Retina (tissue), 1 donor: ENCODE measurements at regions not wholly inside any gene's neighbourhood (a gene's known extent, or its start where the extent isn't known, plus 50 kb on each side); places are given as distances from the start of the nearest gene placed in this dataset.

Experiments used
- DNase-seq: peaks from one replicate; pipeline ENCODE4 v3.0.0-alpha.2; 2016

DNA sequence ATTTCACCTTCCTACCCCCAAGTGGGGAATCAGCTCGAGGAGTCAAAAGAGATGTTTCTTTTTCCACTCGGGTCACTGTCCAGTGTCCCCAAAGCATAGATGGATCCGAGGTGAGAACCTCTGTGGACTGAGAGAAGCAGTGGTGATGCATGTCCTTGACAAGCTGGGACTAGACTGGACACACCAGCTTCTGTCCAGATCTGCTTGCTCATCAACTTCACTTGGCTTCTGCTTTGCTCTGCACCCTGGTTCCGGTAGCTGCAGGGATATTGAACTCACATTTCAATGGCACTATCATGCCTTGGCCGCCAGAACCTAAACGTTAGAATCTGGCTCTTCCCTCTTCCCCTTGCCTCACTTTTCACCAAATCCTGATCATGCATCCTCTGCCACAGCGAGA lies 50.3 kb upstream of the CXCL12 start:
- no peak for DNase-seq

DNA sequence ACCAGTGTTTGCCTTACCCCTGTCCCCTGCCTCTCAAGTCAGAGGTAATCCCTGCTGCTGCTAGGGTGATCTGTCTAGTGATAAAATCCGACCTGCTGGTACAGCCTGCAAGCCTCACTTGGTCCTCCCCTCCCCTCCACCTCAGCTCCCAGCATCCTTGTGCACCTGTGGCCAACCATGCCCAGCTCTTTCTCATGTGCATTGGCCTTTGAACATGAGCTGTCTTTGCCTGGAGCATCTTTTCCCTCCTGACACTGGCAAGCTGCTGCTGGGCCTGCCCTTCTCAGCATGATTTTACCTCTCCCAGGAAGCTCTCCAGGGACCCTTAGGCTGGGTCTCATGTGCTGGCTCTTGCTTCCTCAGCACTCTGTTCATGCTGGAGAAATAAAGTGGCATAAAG lies 51.3 kb upstream of the CXCL12 start:
- DNase-seq: no peak

- DNase-seq: no peak
Observed at GRCh38 chr10:44437840-44438511, 53.1 kb upstream of the CXCL12 start.

DNA sequence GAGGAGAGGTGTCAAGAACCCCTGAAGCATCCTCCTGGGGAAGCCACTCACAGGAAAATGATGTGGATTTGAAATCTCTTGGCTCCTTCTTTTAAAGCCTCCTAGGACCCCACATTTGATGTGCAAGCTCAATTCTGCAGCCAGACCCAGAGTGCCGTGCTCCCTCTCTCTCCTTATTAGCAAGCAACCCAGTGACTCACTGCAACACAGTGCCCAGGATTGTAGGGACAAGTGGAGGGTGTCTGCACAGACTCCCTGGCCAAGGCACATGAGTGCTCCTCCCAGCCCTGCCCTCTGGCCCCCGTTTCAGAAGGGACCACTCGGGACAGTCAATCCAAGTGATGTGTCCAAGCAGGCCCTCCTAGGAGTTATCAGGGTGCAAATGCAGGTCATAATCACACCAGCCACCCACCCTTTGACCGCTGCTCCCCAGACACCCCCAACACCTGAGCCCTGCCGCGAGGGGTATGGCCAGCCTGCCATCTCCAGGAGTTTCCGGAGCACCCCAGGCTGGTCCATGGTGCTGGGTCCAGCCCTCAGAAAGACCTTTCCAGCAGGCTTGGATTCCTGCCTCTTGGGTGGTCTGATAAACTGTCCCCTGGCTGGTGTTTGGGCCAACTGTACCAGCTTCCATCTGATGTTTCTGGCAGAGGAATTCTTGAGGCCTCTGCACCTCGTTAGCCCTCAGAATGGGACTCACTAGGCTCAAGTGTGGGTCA lies 54.5 kb upstream of the CXCL12 start:
- DNase-seq: no peak

DNA sequence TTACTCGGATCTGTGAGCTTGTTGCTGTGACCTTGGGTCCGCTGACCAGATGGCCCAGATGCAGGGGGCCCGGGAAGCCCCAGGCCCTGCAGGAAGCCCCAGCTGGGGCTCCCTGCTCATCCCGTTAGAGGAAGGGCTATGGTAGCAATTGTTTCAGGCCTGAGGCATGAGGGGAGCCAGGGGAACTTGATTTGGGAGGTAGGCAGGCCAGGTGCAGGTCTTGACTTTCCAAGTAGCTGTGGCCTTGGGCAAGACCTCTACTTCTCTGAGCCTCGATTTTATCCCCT lies 55.0 kb upstream of the CXCL12 start:
- no peak for DNase-seq

DNA sequence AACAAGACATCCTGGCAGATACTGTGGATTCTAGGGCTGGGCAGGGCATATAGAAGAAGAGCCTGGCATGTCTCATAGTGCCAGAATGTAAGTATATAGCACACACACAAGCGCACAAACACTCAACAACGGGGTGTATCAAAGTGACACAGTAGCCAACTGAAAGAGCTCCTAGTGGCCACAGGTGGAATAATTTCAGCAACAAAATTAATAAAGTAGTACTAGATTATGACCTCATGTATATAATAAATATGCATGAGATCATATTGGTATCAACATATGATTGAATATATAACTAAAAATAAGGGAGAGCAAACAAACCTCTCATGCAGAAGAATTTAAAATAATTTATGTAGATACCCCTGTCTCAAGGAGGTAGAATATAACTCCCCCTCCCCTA lies 72.4 kb upstream of the CXCL12 start:
- DNase-seq: no peak

- no peak for DNase-seq
Observed at GRCh38 chr10:44458671-44459413, 73.9 kb upstream of the CXCL12 start.

DNA sequence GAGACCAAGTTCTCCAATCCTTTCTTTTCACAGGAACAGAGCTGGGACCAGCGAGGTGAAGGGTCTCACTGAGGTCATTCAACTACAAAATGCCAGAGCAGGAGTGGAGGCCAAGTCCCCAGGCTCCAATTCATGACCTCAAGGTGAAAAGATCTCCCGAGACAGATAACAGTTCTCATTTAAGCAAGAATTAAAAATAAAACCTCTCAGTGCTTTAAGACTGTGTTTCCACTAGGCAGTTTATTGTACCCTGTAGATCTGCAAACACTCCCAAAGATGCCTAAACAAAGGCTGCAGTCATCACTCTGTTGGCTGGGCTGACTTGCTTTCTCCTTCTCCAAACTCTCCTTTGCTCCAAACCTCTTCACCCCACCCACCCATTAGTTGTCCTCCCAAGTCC lies 74.8 kb upstream of the CXCL12 start:
- DNase-seq: no peak

GRCh38 chr10:44460416-44460815 lies 75.5 kb upstream of the CXCL12 start:
- no peak for DNase-seq

DNA sequence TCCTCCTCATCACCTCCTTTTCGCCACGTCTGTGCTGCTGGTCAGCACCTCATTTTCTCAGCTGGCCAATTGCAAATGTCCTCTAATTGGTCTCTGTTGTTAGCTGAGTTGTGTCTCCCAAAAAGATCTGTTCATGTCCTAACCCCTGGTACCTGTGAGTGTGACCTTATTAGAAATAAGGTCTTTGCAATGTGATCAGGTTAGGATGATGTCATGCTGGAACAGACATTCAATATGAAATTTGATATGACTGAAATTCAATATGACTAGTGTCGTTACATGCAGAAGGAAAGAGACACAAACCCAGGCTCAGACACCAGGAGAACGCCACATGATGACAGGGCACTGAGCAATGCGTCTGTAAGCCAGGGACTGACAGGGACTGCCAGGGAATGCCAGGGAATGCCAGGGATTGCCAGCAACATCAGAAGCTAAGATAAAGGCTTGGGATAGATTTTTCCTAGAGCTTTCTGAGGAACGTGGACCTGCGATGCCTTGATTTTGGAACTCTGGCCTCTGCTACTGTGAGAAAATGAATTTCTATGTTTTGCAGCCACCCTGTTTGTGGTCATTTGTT lies 77.5 kb upstream of the CXCL12 start:
- DNase-seq: no peak

DNA sequence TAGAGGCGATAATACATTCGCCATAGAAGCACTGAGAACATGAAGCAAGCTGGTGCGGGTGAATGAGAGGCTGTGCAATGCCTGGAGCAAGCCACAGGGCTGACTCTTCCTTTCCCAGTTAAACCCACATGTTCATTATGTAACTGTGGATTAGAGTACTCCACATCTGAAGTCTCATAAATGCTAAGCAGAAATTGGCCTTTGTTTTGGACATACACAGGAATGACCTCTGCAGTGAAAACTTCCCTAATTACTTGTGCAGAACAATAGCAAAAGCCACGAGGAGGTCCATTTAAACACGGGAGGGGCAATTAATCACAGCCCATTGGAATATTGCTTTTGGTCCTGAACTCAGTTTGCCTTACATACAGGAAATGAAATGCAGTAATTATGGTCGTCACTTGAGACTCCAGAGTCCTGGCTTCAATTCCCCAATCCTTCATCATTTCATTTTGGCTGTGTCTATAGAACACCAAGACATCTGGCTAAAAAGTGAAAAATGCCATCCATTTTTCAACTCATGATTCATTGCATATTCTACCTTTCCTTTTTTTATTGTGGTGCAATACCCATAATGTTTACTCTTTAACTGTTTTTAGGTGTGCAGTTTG lies 78.7 kb upstream of the CXCL12 start:
- DNase-seq: peak; percentile 50

DNA sequence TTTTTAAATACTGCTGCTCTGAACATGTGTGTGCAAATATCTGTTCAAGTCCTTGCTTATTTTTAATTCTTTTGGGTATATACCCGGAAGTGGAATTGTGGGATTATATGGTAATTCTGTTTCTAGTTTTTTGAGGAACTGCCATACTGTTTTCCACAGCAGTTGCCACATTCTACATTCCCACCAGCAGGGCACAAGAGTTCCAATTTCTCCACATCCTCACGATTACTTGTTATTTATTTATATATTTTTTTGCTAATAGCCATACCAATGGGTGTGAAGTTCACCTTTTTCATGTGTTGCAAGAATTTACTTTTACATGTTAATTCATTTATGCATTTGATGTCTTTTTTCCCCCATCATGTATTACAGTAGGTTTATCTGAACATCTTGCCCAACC lies 79.6 kb upstream of the CXCL12 start:
- DNase-seq: no peak

DNA sequence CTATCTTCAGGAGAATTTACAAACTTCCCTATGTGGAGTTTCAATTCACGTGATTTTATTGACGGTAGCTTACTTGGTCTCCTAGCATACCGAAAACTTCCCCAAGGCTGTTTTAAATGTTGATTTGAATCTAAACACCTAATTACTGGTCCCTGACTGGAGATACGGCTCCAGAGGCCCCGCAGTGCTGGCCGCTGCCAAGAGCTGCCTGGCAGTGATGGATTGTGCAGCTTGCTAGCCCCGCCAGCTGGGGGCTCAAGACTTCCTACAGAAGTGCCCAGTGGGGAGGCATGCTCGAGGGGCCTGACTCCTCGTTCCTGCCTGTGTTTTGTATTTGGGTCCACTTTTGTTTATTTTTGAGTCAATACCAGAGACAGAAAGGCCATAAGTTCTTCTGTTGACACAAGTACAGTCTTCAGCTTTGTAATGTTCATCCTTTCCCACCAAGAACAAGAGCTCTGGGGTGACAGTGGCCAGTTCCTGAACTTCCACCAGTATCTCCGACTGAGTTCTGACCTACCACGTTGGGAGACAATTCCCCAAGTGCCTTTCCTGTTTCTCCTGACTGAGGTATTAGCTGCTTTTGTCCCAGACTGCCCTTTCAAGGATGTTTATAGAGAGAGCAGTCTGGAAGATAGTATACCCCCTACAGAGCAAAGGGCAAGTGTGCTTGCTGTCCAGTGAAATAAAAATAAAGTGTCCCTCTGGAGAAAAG lies 80.7 kb upstream of the CXCL12 start:
- DNase-seq: no peak

- DNase-seq: no peak
Observed at GRCh38 chr10:44466236-44466635, 81.3 kb upstream of the CXCL12 start.

DNA sequence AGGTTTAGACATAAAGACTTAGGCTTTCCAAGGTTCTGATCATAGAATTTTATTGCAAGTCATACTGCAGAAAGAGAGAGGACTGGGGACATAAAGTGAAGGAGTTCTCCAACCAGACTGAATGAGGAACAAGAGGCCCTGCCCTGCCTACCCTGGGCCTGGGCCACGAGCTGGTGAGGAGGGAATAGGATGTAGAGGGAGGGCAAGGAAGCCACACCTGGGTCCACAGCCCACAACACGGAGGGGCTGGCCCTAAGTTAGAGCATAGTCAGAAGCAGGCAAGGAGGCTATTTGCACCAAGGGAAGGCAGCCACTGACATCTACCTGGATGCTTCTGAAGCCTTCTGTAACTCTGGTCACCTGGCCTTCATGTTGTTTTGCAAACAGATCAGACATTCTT lies 82.2 kb upstream of the CXCL12 start:
- DNase-seq: no peak

- no peak for DNase-seq
Observed at GRCh38 chr10:44467900-44468299, 83.0 kb upstream of the CXCL12 start.

GRCh38 chr10:44468525-44468924 lies 83.6 kb upstream of the CXCL12 start:
- DNase-seq: no peak

- no peak for DNase-seq
Observed at GRCh38 chr10:44468965-44469364, 84.1 kb upstream of the CXCL12 start.

- no peak for DNase-seq
Observed at GRCh38 chr10:44470784-44471183, 85.9 kb upstream of the CXCL12 start.

DNA sequence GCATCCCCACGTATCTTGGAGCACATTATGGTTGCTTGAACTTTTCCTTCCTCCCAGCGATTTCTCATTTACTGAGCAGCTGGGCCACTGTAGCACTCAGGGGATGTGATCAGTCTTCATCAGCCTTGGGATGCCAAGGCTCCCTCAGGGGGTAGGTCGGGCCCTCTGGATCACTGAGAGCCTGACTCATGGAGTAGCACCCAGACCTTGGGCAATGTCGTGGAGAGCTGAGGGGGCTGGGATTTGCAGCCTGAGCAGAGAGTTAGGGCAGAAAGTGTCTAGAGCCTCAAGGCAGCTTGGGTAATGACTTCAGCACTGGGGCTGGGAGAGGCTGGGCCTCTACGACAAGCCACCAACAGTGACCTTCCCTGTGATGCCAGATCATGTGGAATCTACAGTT lies 86.5 kb upstream of the CXCL12 start:
- DNase-seq: no peak

- no peak for DNase-seq
Observed at GRCh38 chr10:44473146-44473545, 88.2 kb upstream of the CXCL12 start.

GRCh38 chr10:44476409-44477045 lies 91.6 kb upstream of the CXCL12 start:
- no peak for DNase-seq
